ENCODE measurements at regions not wholly inside any gene's neighbourhood (a gene's known extent, or its start where the extent isn't known, plus 50 kb on each side); places are given as distances from the start of the nearest gene placed in this dataset.

GRCh38 chr3:103470498-103470897 lies 1035.7 kb downstream of the ZPLD1 start:
- no peak for TF ChIP-seq CTCF (IDR thresholded peaks at IDR 0.05)
- no peak for TF ChIP-seq POLR2A (IDR thresholded peaks at IDR 0.05)
